Stimulated activated naive CD4-positive, alpha-beta T cell treated with Interleukin-2 at 50 U/mL for 16 hours (primary cell): ENCODE measurements at regions not wholly inside any gene's neighbourhood (a gene's known extent, or its start where the extent isn't known, plus 50 kb on each side); places are given as distances from the start of the nearest gene placed in this dataset.

Source experiments
- DNase-seq: peaks from one replicate; lab custom pipeline; 2025; lab: John Stamatoyannopoulos, UW

GRCh38 chr7:156100086-156100485 is 287.8 kb upstream of the SHH start:
- no peak for DNase-seq

- no peak for DNase-seq
These were observed 286.8 kb upstream of the SHH start for GRCh38 chr7:156099085-156099484.

GRCh38 chr7:156096771-156097538 is 284.7 kb upstream of the SHH start:
- DNase-seq = no peak

- DNase-seq = no peak
These were observed 283.8 kb upstream of the SHH start for GRCh38 chr7:156095908-156096539.

- no peak for DNase-seq
These were observed 282.3 kb upstream of the SHH start for GRCh38 chr7:156094350-156095146.

- no peak for DNase-seq
These were observed 280.0 kb upstream of the SHH start for GRCh38 chr7:156092307-156092706.

- no peak for DNase-seq
These were observed 279.3 kb upstream of the SHH start for GRCh38 chr7:156091519-156092080.

GRCh38 chr7:156090988-156091387 is 278.7 kb upstream of the SHH start:
- no peak for DNase-seq

GRCh38 chr7:156089222-156089621 is 277.0 kb upstream of the SHH start:
- no peak for DNase-seq

GRCh38 chr7:156088115-156088514 is 275.9 kb upstream of the SHH start:
- DNase-seq = no peak

GRCh38 chr7:156082048-156083040 is 270.1 kb upstream of the SHH start:
- no peak for DNase-seq

GRCh38 chr7:156080596-156080995 is 268.3 kb upstream of the SHH start:
- DNase-seq = no peak

GRCh38 chr7:156080046-156080445 is 267.8 kb upstream of the SHH start:
- DNase-seq = no peak

- no peak for DNase-seq
These were observed 266.9 kb upstream of the SHH start for GRCh38 chr7:156079156-156079555.

- no peak for DNase-seq
These were observed 262.8 kb upstream of the SHH start for GRCh38 chr7:156074982-156075615.

- DNase-seq = no peak
These were observed 261.8 kb upstream of the SHH start for GRCh38 chr7:156074084-156074483.

GRCh38 chr7:156073366-156074052 is 261.2 kb upstream of the SHH start:
- DNase-seq = no peak

- no peak for DNase-seq
These were observed 259.3 kb upstream of the SHH start for GRCh38 chr7:156071612-156072011.

GRCh38 chr7:156069891-156070290 is 257.6 kb upstream of the SHH start:
- DNase-seq = no peak

GRCh38 chr7:156067156-156067555 is 254.9 kb upstream of the SHH start:
- DNase-seq = no peak
